ENCODE measurements at regions not wholly inside any gene's neighbourhood (a gene's known extent, or its start where the extent isn't known, plus 50 kb on each side); places are given as distances from the start of the nearest gene placed in this dataset.

DNA sequence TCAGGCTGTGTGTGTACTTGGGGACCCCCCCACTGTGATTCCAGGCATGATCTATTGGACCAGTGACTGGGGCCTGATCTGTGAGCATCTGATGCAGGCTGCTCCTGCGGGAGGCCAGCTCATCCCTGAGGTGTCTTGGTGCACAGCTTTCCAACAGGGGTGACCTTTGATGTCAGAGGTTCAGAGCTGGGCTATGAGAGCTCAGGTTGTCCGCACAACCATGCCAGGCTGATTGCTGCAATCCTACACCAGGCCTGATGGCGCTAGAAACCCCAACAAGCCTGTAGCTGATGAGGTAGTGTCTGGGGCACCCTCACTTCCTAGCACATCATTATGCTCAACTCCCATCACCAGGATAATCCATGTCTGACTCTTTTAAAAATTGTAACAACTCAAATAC, 56.1 kb upstream of the CACNA2D3 start:
- Histone ChIP-seq H3K4me2 (ENCODE audit: control insufficient read depth, extremely low read depth, insufficient read depth, low read depth, low read length) (no peak overlapping the region), H4K20me1 (ENCODE audit: control insufficient read depth, extremely low read depth, insufficient read depth, low read length) (no peaks in the 10 kb centered on the region), H2AFZ (ENCODE audit: control insufficient read depth, low read length) (no peak overlapping the region), H3K4me1 (ENCODE audit: control insufficient read depth, extremely low read depth, insufficient read depth, low read length) (peaks cover 39% of the 10 kb centered on the region), H3K36me3 (ENCODE audit: control insufficient read depth in 2 of 2, extremely low read depth in 1 of 2, insufficient read depth in 2 of 2, low read length in 2 of 2) (no peaks in the 10 kb centered on the region), H3K27me3 (ENCODE audit: control insufficient read depth, extremely low read depth, insufficient read depth, low read length) (no peaks in the 10 kb centered on the region), H3K9me1 (ENCODE audit: control insufficient read depth, extremely low read depth, insufficient read depth, low read length) (no peaks in the 10 kb centered on the region), H3K9me3 (ENCODE audit: control insufficient read depth, low read depth, low read length) (peaks cover 8% of the 10 kb centered on the region), H3K9ac (ENCODE audit: control insufficient read depth, extremely low read depth, insufficient read depth, low read length) (no peak overlapping the region), H3K4me3 (ENCODE audit: control insufficient read depth in 2 of 3, extremely low read depth in 1 of 3, insufficient read depth in 2 of 3, low read depth in 1 of 3, low read length in 3 of 3) (no peak overlapping the region), H3K79me2 (ENCODE audit: control insufficient read depth, insufficient read depth, low read length) (no peaks in the 10 kb centered on the region), H3K27ac (ENCODE audit: control insufficient read depth, insufficient read depth, low read length) (no peak overlapping the region)
- no peak for DNase-seq (ENCODE audit: low read depth, low spot score)
- TF ChIP-seq, protein P1, sequence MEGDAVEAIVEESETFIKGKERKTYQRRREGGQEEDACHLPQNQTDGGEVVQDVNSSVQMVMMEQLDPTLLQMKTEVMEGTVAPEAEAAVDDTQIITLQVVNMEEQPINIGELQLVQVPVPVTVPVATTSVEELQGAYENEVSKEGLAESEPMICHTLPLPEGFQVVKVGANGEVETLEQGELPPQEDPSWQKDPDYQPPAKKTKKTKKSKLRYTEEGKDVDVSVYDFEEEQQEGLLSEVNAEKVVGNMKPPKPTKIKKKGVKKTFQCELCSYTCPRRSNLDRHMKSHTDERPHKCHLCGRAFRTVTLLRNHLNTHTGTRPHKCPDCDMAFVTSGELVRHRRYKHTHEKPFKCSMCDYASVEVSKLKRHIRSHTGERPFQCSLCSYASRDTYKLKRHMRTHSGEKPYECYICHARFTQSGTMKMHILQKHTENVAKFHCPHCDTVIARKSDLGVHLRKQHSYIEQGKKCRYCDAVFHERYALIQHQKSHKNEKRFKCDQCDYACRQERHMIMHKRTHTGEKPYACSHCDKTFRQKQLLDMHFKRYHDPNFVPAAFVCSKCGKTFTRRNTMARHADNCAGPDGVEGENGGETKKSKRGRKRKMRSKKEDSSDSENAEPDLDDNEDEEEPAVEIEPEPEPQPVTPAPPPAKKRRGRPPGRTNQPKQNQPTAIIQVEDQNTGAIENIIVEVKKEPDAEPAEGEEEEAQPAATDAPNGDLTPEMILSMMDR (optimal IDR thresholded peaks at IDR 0.05 in 1 of 3, IDR thresholded peaks at IDR 0.05 in 1 of 3, conservative IDR thresholded peaks at IDR 0.05 in 1 of 3; ENCODE audit: extremely low read depth in 1 of 3, insufficient read depth in 2 of 3, low read length in 3 of 3), result no peak
- no peak for TF ChIP-seq EZH2 (IDR thresholded peaks at IDR 0.05; ENCODE audit: low read length)
- FAIRE-seq, result no peak
- dilution Hi-C loops (cut with MboI; ENCODE audit: extremely low pct_ligation_motif_present, low sequenced_read_pairs), result no loop called here

DNA sequence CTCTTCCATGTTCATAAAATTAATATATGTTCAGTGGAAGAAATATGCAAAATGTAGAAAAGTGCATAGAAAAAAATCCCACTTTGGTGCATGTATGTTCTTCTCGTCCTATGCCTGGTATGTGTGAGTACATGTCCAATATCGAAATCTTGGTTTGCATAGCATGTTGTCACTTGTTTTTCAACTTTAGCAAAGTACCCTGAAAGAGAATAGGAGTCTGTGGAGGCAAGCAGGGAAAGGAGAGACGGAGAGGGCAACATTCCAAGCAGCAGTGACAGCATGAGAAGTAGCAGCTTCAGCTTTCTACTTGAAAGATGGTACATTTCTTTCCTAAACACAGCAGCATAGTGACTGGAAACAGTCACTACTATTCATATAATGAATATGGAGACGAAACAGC, 56.8 kb upstream of the CACNA2D3 start:
- Histone ChIP-seq H3K4me1 (ENCODE audit: control insufficient read depth, extremely low read depth, insufficient read depth, low read length) (peaks cover 39% of the 10 kb centered on the region), H3K4me2 (ENCODE audit: control insufficient read depth, extremely low read depth, insufficient read depth, low read depth, low read length) (no peak overlapping the region), H4K20me1 (ENCODE audit: control insufficient read depth, extremely low read depth, insufficient read depth, low read length) (no peaks in the 10 kb centered on the region), H3K79me2 (ENCODE audit: control insufficient read depth, insufficient read depth, low read length) (no peaks in the 10 kb centered on the region), H3K9me1 (ENCODE audit: control insufficient read depth, extremely low read depth, insufficient read depth, low read length) (no peaks in the 10 kb centered on the region), H3K9me3 (ENCODE audit: control insufficient read depth, low read depth, low read length) (peaks cover 5% of the 10 kb centered on the region), H3K4me3 (ENCODE audit: control insufficient read depth in 2 of 3, extremely low read depth in 1 of 3, insufficient read depth in 2 of 3, low read depth in 1 of 3, low read length in 3 of 3) (no peak overlapping the region), H2AFZ (ENCODE audit: control insufficient read depth, low read length) (no peak overlapping the region), H3K36me3 (ENCODE audit: control insufficient read depth in 2 of 2, extremely low read depth in 1 of 2, insufficient read depth in 2 of 2, low read length in 2 of 2) (no peaks in the 10 kb centered on the region), H3K9ac (ENCODE audit: control insufficient read depth, extremely low read depth, insufficient read depth, low read length) (no peak overlapping the region), H3K27me3 (ENCODE audit: control insufficient read depth, extremely low read depth, insufficient read depth, low read length) (no peaks in the 10 kb centered on the region), H3K27ac (ENCODE audit: control insufficient read depth, insufficient read depth, low read length) (no peak overlapping the region)
- FAIRE-seq, result peak; percentile 79
- no peak for TF ChIP-seq EZH2 (IDR thresholded peaks at IDR 0.05; ENCODE audit: low read length)
- TF ChIP-seq, protein P1 (optimal IDR thresholded peaks at IDR 0.05 in 1 of 3, IDR thresholded peaks at IDR 0.05 in 1 of 3, conservative IDR thresholded peaks at IDR 0.05 in 1 of 3; ENCODE audit: extremely low read depth in 1 of 3, insufficient read depth in 2 of 3, low read length in 3 of 3), result no peak
- dilution Hi-C loops (cut with MboI; ENCODE audit: extremely low pct_ligation_motif_present, low sequenced_read_pairs), result no loop called here
- no peak for DNase-seq (ENCODE audit: low read depth, low spot score)
